ENCODE measurements at regions not wholly inside any gene's neighbourhood (a gene's known extent, or its start where the extent isn't known, plus 50 kb on each side); places are given as distances from the start of the nearest gene placed in this dataset.
"Not testable (repeated sequence)": the region's sequence is repeated elsewhere in the genome, so short reads cannot be mapped to it uniquely, and the experiment has no call there.

GRCh38 chr14:49033131-49033530, 553.0 kb downstream of the RPS29 start:
- DNase-seq (ENCODE audit: extremely low read depth, low read depth, low spot score) = no peak

- DNase-seq (ENCODE audit: extremely low read depth, low read depth, low spot score) = not testable (repeated sequence)
Measured at GRCh38 chr14:49031710-49032109, 554.5 kb downstream of the RPS29 start.

GRCh38 chr14:49019467-49020115, 566.6 kb downstream of the RPS29 start:
- DNase-seq (ENCODE audit: extremely low read depth, low read depth, low spot score) = no peak

- DNase-seq (ENCODE audit: extremely low read depth, low read depth, low spot score) = no peak
Measured at GRCh38 chr14:49017447-49017846, 568.7 kb downstream of the RPS29 start.

- no peak for DNase-seq (ENCODE audit: extremely low read depth, low read depth, low spot score)
Measured at GRCh38 chr14:49016381-49016780, 569.8 kb downstream of the RPS29 start.

GRCh38 chr14:49014476-49014875, 571.7 kb downstream of the RPS29 start:
- DNase-seq (ENCODE audit: extremely low read depth, low read depth, low spot score) = no peak

GRCh38 chr14:49008363-49008762, 577.8 kb downstream of the RPS29 start:
- no peak for DNase-seq (ENCODE audit: extremely low read depth, low read depth, low spot score)

- no peak for DNase-seq (ENCODE audit: extremely low read depth, low read depth, low spot score)
Measured at GRCh38 chr14:48991141-48991540, 595.0 kb downstream of the RPS29 start.

- DNase-seq (ENCODE audit: extremely low read depth, low read depth, low spot score) = no peak
Measured at GRCh38 chr14:48983351-48983888, 602.8 kb downstream of the RPS29 start.

GRCh38 chr14:48974994-48975393, 611.2 kb downstream of the RPS29 start:
- no peak for DNase-seq (ENCODE audit: extremely low read depth, low read depth, low spot score)

- DNase-seq (ENCODE audit: extremely low read depth, low read depth, low spot score) = no peak
Measured at GRCh38 chr14:48973151-48973550, 613.0 kb downstream of the RPS29 start.

GRCh38 chr14:48970943-48971342, 615.2 kb downstream of the RPS29 start:
- no peak for DNase-seq (ENCODE audit: extremely low read depth, low read depth, low spot score)

- no peak for DNase-seq (ENCODE audit: extremely low read depth, low read depth, low spot score)
Measured at GRCh38 chr14:48967419-48967818, 618.8 kb downstream of the RPS29 start.

GRCh38 chr14:48963231-48963790, 622.9 kb downstream of the RPS29 start:
- DNase-seq (ENCODE audit: extremely low read depth, low read depth, low spot score) = no peak

- DNase-seq (ENCODE audit: extremely low read depth, low read depth, low spot score) = no peak
Measured at GRCh38 chr14:48957486-48957885, 628.7 kb downstream of the RPS29 start.

- no peak for DNase-seq (ENCODE audit: extremely low read depth, low read depth, low spot score)
Measured at GRCh38 chr14:48955857-48956256, 630.3 kb downstream of the RPS29 start.

- no peak for DNase-seq (ENCODE audit: extremely low read depth, low read depth, low spot score)
Measured at GRCh38 chr14:48954446-48954845, 631.7 kb downstream of the RPS29 start.

- DNase-seq (ENCODE audit: extremely low read depth, low read depth, low spot score) = no peak
Measured at GRCh38 chr14:48944809-48945208, 641.4 kb downstream of the RPS29 start.

- DNase-seq (ENCODE audit: extremely low read depth, low read depth, low spot score) = no peak
Measured at GRCh38 chr14:48943913-48944312, 642.3 kb downstream of the RPS29 start.

GRCh38 chr14:48937541-48938195, 648.5 kb downstream of the RPS29 start:
- no peak for DNase-seq (ENCODE audit: extremely low read depth, low read depth, low spot score)

- no peak for DNase-seq (ENCODE audit: extremely low read depth, low read depth, low spot score)
Measured at GRCh38 chr14:48936849-48937248, 649.3 kb downstream of the RPS29 start.

GRCh38 chr14:48936362-48936761, 649.8 kb downstream of the RPS29 start:
- no peak for DNase-seq (ENCODE audit: extremely low read depth, low read depth, low spot score)
